A549 (cell line): ENCODE measurements at regions not wholly inside any gene's neighbourhood (a gene's known extent, or its start where the extent isn't known, plus 50 kb on each side); places are given as distances from the start of the nearest gene placed in this dataset.

Experiments
- ATAC-seq, 2 experiments: fragments of 200-7000 bp in 1 of 2; fragments of >200 bp in 1 of 2; cut with Nextera tagmentation in 1 of 2; cut with Tn5 transposase in 1 of 2; 3 replicates each; pipeline versions ENCODE4 v1.8.0 to v1.9.1; 2018 to 2020; ENCODE audit warnings: mild to moderate bottlenecking in 1 of 2, moderate library complexity in 1 of 2
- CTCF ChIA-PET: fragments of 300-600 bp; sonication (Branson Sonifier 250); formaldehyde crosslinking; extraction: SDS; loops from one replicate; lab custom pipeline; 2021; ENCODE audit warnings: antibody characterized with exemption, inconsistent platforms; lab: Yijun Ruan, JAX
- POLR2A ChIA-PET: fragments of 350-600 bp; formaldehyde crosslinking; extraction: SDS; loops from one replicate; lab custom pipeline; 2021; ENCODE audit warnings: antibody characterized with exemption, inconsistent platforms; lab: Yijun Ruan, JAX
- DNase-seq, 2 experiments: peaks; one replicate each; pipeline versions ENCODE4 v3.0.0 to v3.0.0-alpha.2; 2011 to 2016; ENCODE audit warnings: low read depth in 1 of 2, low spot score in 1 of 2
- FAIRE-seq: peaks from 2 replicates; lab custom pipeline; 2011; peaks lifted over from hg19 to GRCh38; lab: Jason Lieb, UNC
- H3K27ac ChIP-seq, 2 experiments: fragments of >200 bp; sonication (Bioruptor Twin); formaldehyde crosslinking; 3 replicates each; pipeline ENCODE4 v1.5.1; 2016 to 2017
- H3K4me1 ChIP-seq: fragments of >200 bp; sonication (Bioruptor Twin); formaldehyde crosslinking; 3 replicates; pipeline ENCODE4 v1.6.1; 2016
- H3K4me2 ChIP-seq: fragments of >200 bp; sonication (Bioruptor Twin); formaldehyde crosslinking; 3 replicates; pipeline ENCODE4 v1.6.1; 2016
- H3K4me3 ChIP-seq: fragments of >200 bp; sonication (Bioruptor Twin); formaldehyde crosslinking; 3 replicates; pipeline ENCODE4 v1.5.1; 2016
- H3K9me3 ChIP-seq: fragments of >200 bp; sonication (Bioruptor Twin); formaldehyde crosslinking; 3 replicates; pipeline ENCODE4 v1.6.1; 2016
- BHLHE40 ChIP-seq: IDR thresholded peaks from 2 replicates; pipeline ENCODE4 v1.6.1; 2012; ENCODE audit warnings: low read depth, low read length, inconsistent platforms
- CBX2 ChIP-seq: fragments of 200-600 bp; sonication (generic); IDR thresholded peaks from 2 replicates; pipeline ENCODE4 v1.6.1; 2016; ENCODE audit warnings: low read depth, mild to moderate bottlenecking, borderline replicate concordance
- CBX8 ChIP-seq: fragments of 200-600 bp; sonication (generic); IDR thresholded peaks from 2 replicates; pipeline ENCODE4 v1.6.1; 2016
- CEBPB ChIP-seq, 2 experiments: fragments of >200 bp in 1 of 2; sonication (Bioruptor Twin) in 1 of 2; formaldehyde crosslinking in 1 of 2; IDR thresholded peaks; 2 replicates each; pipeline ENCODE4 v1.6.1; 2012 to 2016
- CHD2 ChIP-seq: fragments of 150-350 bp; IDR thresholded peaks from 2 replicates; pipeline ENCODE4 v1.6.1; 2014; ENCODE audit warnings: low read length; ENCODE audit not compliant: partially characterized antibody
- E2F6 ChIP-seq: IDR thresholded peaks from 2 replicates; pipeline ENCODE4 v1.6.1; 2012; ENCODE audit warnings: low read depth, borderline replicate concordance
- EHMT2 ChIP-seq: fragments of 200-600 bp; sonication (generic); IDR thresholded peaks from 2 replicates; pipeline ENCODE4 v1.6.1; 2016; ENCODE audit warnings: antibody characterized with exemption, low read depth, mild to moderate bottlenecking, moderate library complexity
- FOSB ChIP-seq: fragments of 250-450 bp; sonication (Bioruptor Pico); IDR thresholded peaks from 2 replicates; pipeline ENCODE4 v1.5.0; 2020; ENCODE audit warnings: mild to moderate bottlenecking, moderate library complexity
- GATA3 ChIP-seq: IDR thresholded peaks from 2 replicates; pipeline ENCODE4 v1.6.1; 2012; ENCODE audit warnings: borderline replicate concordance
- HES2 ChIP-seq: fragments of >200 bp; sonication (Bioruptor Twin); formaldehyde crosslinking; IDR thresholded peaks from 2 replicates; pipeline ENCODE4 v1.6.1; 2016
- HOXB5 ChIP-seq: fragments of 250-450 bp; sonication (Bioruptor Pico); IDR thresholded peaks from 2 replicates; pipeline ENCODE4 v1.5.0; 2020; ENCODE audit warnings: mild to moderate bottlenecking, moderate library complexity
- JUNB ChIP-seq: fragments of >200 bp; sonication (Bioruptor Twin); formaldehyde crosslinking; IDR thresholded peaks from 2 replicates; pipeline ENCODE4 v1.6.1; 2016
- MYC ChIP-seq: IDR thresholded peaks from 2 replicates; pipeline ENCODE4 v1.6.1; 2012; ENCODE audit warnings: mild to moderate bottlenecking, inconsistent platforms, low read length, improper control_type of control experiment, borderline replicate concordance
- NFE2L2 ChIP-seq: fragments of 150-350 bp; conservative IDR thresholded peaks from 2 replicates; pipeline ENCODE4 v1.6.1; 2014; ENCODE audit warnings: low read length
- NR3C1 ChIP-seq: fragments of >200 bp; sonication (Bioruptor Twin); formaldehyde crosslinking; IDR thresholded peaks from 3 replicates; pipeline ENCODE4 v1.6.1; 2017
- PBX3 ChIP-seq: IDR thresholded peaks from 2 replicates; pipeline ENCODE4 v1.6.1; 2012
- PHF8 ChIP-seq: fragments of 200-600 bp; sonication (generic); IDR thresholded peaks from 2 replicates; pipeline ENCODE4 v1.6.1; 2016; ENCODE audit warnings: low read depth, mild to moderate bottlenecking, antibody characterized with exemption, moderate library complexity, borderline replicate concordance
- POLR2AphosphoS2 ChIP-seq: conservative IDR thresholded peaks from 2 replicates; pipeline ENCODE4 v1.6.1; 2012; ENCODE audit warnings: low read length, improper control_type of control experiment, inconsistent platforms
- RAD21 ChIP-seq, 2 experiments: fragments of >200 bp in 1 of 2; sonication (Bioruptor Twin) in 1 of 2; formaldehyde crosslinking in 1 of 2; IDR thresholded peaks in 1 of 2; conservative IDR thresholded peaks in 1 of 2; 2 replicates in 1 of 2; 3 replicates in 1 of 2; pipeline ENCODE4 v1.6.1; 2012 to 2018; ENCODE audit warnings: inconsistent platforms in 1 of 2
- RCOR1 ChIP-seq: fragments of 150-350 bp; IDR thresholded peaks from 2 replicates; pipeline ENCODE4 v1.6.1; 2014; ENCODE audit warnings: antibody characterized with exemption, low read length, low read depth
- RNF2 ChIP-seq: fragments of 200-600 bp; sonication (generic); IDR thresholded peaks from 2 replicates; pipeline ENCODE4 v1.6.1; 2016; ENCODE audit warnings: low read depth, mild to moderate bottlenecking, antibody characterized with exemption, moderate library complexity, borderline replicate concordance
- SREBF2 ChIP-seq: fragments of 450-650 bp; IDR thresholded peaks from 2 replicates; pipeline ENCODE4 v1.6.1; 2014; ENCODE audit warnings: mild to moderate bottlenecking, moderate library complexity
- TFCP2L1 ChIP-seq: fragments of 250-450 bp; sonication (Bioruptor Pico); IDR thresholded peaks from 2 replicates; pipeline ENCODE4 v1.5.0; 2021; ENCODE audit warnings: mild to moderate bottlenecking
- ZC3H11A ChIP-seq: fragments of 450-650 bp; IDR thresholded peaks from 2 replicates; pipeline ENCODE4 v1.6.1; 2014; ENCODE audit warnings: antibody characterized with exemption, mild to moderate bottlenecking
- ZNF302 ChIP-seq: fragments of 250-450 bp; sonication (Bioruptor Pico); IDR thresholded peaks from 2 replicates; pipeline ENCODE4 v1.9.0; 2021; ENCODE audit warnings: inconsistent platforms, mild to moderate bottlenecking, moderate library complexity
- ZSCAN20 ChIP-seq: fragments of 250-450 bp; sonication (Bioruptor Pico); IDR thresholded peaks from 2 replicates; pipeline ENCODE4 v1.8.0; 2022; ENCODE audit warnings: mild to moderate bottlenecking, moderate library complexity
- WGBS: methylation state at CpG from one replicate; pipeline ENCODE4 v1.1.6; 2017; ENCODE audit errors: missing lambda C conversion rate; 5-methylcytosine and 5-hydroxymethylcytosine counted together
- TF ChIP-seq, protein P1 (sequence below): fragments of 250-450 bp; sonication (Bioruptor Pico); IDR thresholded peaks from 2 replicates; pipeline ENCODE4 v1.5.0; 2021; ENCODE audit warnings: mild to moderate bottlenecking, moderate library complexity, borderline replicate concordance

DNA sequence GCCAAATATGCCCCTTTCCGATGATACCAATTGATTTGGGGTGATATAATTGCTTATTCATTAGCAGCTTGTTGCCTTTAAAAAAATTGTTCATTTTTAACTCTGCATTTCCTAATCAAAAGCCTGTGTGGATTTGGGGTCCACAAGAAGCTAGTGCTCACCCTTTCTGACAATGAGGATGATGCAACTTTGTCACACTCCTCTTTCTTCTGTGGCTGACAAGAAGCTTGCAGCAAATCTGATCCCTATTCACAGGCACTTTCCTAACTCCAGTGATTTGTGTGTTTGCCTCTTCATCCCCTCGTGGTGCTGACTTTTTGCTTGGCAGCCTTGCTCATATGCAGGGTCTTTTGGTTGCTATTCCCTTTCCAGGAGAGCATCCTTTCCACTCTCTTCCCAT lies 182.7 kb upstream of the LDB2 start:
- Histone ChIP-seq H3K9me3 (no peaks in the 10 kb centered on the region), H3K4me1 (no peaks in the 10 kb centered on the region), H3K27ac (no peak overlapping the region), H3K4me2 (no peak overlapping the region), H3K4me3 (no peak overlapping the region)
- no peak for DNase-seq
- no peak for FAIRE-seq
- ATAC-seq, result no peak
- POLR2A ChIA-PET, result no interaction called here
- CTCF ChIA-PET, result interaction anchor here (0.5 kb wide), 1 partner anchor 394 kb away, joined by 3 read pairs; no protein-coding TSS in a partner anchor
- WGBS, result 35% methylated on average over 2 of the region's 2 CpGs
- TF ChIP-seq ZSCAN20 (CRISPR knock-in tag), result no peak
- no peak for TF ChIP-seq EHMT2
- TF ChIP-seq PBX3, result no peak
- TF ChIP-seq SREBF2, result no peak
- no peak for TF ChIP-seq CBX8
- TF ChIP-seq NR3C1, result no peak
- TF ChIP-seq FOSB, result no peak
- TF ChIP-seq NFE2L2, result no peak
- TF ChIP-seq PHF8, result no peak
- TF ChIP-seq MYC, result no peak
- TF ChIP-seq JUNB, result no peak
- no peak for TF ChIP-seq ZNF302 (CRISPR knock-in tag)
- TF ChIP-seq RAD21 (conservative IDR thresholded peaks at IDR 0.05 in 1 of 2, IDR thresholded peaks at IDR 0.05 in 1 of 2), result no peak
- TF ChIP-seq CBX2, result no peak
- no peak for TF ChIP-seq TFCP2L1 (CRISPR knock-in tag)
- TF ChIP-seq RCOR1, result no peak
- TF ChIP-seq RNF2, result no peak

- POLR2A ChIA-PET, result no interaction called here
- no peaks in the 10 kb centered on the region for H3K4me1 ChIP-seq
- H3K4me3 ChIP-seq, result no peak overlapping the region
- 30% methylated on average over 3 of the region's 5 CpGs for WGBS
- no peak for FAIRE-seq
- no peak for DNase-seq
- no peak for ATAC-seq
- CTCF ChIA-PET, result no interaction called here
- H3K4me2 ChIP-seq, result no peak overlapping the region
- H3K9me3 ChIP-seq, result no peaks in the 10 kb centered on the region
- H3K27ac ChIP-seq, result no peak overlapping the region
- TF ChIP-seq RCOR1, result no peak
- no peak for TF ChIP-seq CHD2
- no peak for TF ChIP-seq BHLHE40
- TF ChIP-seq CEBPB (IDR thresholded peaks at IDR 0.05), result no peak
- no peak for TF ChIP-seq E2F6
- TF ChIP-seq NFE2L2, result no peak
- TF ChIP-seq, protein P1, sequence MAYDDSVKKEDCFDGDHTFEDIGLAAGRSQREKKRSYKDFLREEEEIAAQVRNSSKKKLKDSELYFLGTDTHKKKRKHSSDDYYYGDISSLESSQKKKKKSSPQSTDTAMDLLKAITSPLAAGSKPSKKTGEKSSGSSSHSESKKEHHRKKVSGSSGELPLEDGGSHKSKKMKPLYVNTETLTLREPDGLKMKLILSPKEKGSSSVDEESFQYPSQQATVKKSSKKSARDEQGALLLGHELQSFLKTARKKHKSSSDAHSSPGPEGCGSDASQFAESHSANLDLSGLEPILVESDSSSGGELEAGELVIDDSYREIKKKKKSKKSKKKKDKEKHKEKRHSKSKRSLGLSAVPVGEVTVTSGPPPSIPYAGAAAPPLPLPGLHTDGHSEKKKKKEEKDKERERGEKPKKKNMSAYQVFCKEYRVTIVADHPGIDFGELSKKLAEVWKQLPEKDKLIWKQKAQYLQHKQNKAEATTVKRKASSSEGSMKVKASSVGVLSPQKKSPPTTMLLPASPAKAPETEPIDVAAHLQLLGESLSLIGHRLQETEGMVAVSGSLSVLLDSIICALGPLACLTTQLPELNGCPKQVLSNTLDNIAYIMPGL (CRISPR knock-in tag), result no peak
- no peak for TF ChIP-seq HOXB5 (CRISPR knock-in tag)
- TF ChIP-seq GATA3, result no peak
- no peak for TF ChIP-seq POLR2AphosphoS2
- TF ChIP-seq ZC3H11A, result no peak
- TF ChIP-seq PBX3, result no peak
- TF ChIP-seq HES2, result no peak
- no peak for TF ChIP-seq RNF2
- TF ChIP-seq, all 56 proteins: peak for 0
Observed at GRCh38 chr4:17077105-17077504, 178.7 kb upstream of the LDB2 start.
